HG02759 (cell line): ENCODE measurements at regions not wholly inside any gene's neighbourhood (a gene's known extent, or its start where the extent isn't known, plus 50 kb on each side); places are given as distances from the start of the nearest gene placed in this dataset.
"Not testable (repeated sequence)": the region's sequence is repeated elsewhere in the genome, so short reads cannot be mapped to it uniquely, and the experiment has no call there.

Source experiments
- ATAC-seq: cut with Tn5 transposase; IDR thresholded peaks from one replicate; pipeline ENCODE4 v1.9.1; 2021; ENCODE audit warnings: mild to moderate bottlenecking, moderate library complexity; ENCODE audit not compliant: unreplicated experiment

DNA sequence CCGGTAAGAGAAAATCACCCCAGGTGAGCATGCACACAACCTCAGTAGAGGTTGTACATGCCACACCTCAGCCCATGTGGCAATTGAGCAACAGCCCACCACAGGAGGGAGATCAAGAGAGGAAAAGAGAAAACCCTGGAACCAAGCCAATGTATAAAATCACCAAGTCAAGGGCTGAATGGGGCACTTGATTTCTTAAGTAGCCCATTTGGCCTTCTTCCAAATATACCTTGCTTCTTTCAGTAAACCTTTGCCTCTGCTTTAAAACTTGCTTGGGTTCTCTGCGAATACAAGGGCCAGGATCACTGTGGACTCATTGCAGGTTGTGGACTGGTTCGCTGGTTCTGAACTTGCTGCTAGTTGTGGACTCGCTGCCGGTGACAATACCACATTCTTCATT lies 1814.0 kb downstream of the PLA2G4A start:
- no peak for ATAC-seq

- no peak for ATAC-seq
Measured at GRCh38 chr1:188652678-188653077, 1823.9 kb downstream of the PLA2G4A start.

DNA sequence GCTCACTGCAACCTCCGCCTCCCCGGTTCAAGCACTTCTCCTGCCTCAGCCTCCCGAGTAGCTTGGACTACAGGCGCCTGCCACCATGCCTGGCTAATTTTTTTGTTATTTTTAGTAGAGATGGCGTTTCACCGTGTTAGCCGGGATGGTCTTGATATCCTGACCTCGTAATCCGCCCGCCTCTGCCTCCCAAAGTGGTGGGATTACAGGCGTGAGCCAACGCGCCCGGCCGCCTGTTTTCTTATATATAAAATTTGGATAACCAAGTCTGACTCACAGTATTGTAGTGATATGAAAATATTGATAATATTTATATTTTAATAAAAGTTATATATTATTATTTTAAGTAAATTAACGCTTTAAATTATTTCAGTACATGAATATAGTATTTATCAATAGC lies 1821.7 kb downstream of the BRINP3 start:
- not testable (repeated sequence) for ATAC-seq

GRCh38 chr1:188660572-188660971 lies 1817.1 kb downstream of the BRINP3 start:
- ATAC-seq: no peak

DNA sequence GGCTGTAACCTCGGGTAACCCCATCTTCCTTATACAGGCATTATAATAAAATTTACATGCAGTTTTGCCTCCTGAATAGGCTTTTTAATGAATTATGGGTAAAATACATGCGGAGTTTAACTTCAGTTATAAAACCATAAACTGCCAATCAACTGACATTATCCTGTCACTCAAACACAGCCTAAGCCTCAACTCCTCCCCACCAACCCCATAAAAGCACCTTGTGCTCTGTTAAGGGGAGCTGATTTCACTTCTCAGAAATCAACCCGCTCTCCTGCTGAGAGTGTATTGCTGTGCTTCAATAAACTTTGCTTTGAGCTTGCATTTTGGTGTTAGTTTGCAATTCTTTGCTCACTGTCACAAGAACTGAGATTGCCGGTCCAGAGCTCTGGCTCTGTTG lies 1812.2 kb downstream of the BRINP3 start:
- no peak for ATAC-seq

- no peak for ATAC-seq
Measured at GRCh38 chr1:188668083-188668482, 1809.6 kb downstream of the BRINP3 start.

DNA sequence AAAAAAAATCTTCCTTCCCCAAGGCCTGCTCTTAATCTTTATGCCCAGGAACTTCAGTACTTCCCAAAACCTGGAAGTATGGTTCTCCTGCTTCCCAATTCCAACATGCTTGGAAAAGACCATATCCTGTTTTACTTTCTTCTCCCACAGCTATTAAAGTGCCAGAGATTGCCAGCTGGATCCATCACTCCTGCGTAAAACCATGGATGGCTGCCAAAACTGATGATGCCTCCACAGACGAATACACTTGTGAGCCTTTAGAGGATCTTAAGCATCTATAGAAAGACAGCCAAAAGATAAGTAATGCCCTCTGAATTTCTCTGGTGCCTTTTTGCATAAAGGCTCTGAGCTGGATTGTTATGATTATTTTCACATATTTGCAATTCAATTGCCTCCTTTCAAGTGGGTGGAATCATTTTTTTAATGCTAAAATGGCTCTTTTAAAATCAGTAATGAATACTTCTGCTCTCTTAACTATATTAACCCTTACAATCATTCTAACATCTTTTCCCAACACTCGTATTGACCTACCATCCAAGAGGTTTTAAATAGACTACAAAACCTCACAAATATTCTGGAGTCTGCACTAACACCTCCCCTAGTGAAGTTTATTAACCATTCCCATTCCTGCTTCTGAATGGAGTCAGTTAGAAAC lies 1807.8 kb downstream of the BRINP3 start:
- ATAC-seq: no peak

DNA sequence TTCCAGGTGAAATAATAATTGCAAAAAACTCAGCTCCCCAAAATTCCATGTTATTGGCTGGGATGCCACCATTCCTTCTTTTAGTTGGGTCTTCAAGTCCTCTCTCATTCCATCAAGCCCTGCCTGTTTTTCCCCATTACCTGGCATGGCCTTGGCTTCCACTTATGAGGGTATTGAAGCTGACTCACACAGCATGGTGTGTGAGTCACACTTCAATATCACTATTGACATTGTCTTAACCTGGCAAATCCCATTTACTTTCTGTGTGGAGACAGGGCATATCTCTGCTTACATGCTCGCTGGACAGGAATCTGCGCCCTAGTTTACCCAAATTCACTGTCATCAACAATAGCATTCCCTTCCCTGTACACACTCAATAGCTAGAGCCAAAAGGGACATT lies 1806.8 kb downstream of the BRINP3 start:
- no peak for ATAC-seq

DNA sequence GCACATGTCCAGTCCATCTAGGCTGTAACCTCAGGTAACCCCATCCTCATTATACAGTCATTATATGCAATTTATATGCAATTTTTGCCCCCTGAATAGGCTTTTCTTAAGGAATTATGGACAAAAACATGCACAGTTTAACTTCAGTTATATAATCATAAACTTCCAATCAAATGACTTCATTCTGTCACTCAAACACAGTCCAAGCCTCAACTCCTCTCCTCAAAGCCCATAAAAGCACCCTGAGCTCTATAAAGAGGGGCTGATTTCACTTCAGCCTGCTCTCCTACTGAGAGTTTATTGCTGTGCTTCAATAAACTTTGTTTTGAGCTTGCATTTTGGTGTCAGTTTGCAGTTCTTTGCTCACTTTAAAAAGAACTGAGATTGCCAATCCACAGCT lies 1805.5 kb downstream of the BRINP3 start:
- ATAC-seq: no peak

DNA sequence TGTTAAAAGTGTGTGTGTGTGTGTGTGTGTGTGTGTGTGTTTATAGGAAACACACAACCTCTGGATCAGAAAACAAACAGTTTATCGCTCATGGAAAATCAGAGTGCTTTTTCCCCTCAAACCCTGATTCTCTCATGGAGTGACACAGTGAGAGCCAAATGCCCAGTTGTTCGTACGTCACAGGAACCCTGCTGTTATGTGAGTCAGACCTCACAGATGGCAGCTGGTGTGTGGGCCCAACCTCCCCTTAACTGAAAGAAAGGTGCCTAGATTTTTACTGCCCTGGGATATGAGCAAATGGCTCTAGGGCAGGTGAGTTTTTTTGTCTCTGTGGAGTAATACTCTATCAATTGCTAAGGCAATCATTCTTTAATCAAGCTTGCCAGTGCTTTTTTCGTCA lies 1788.1 kb downstream of the BRINP3 start:
- ATAC-seq: no peak

DNA sequence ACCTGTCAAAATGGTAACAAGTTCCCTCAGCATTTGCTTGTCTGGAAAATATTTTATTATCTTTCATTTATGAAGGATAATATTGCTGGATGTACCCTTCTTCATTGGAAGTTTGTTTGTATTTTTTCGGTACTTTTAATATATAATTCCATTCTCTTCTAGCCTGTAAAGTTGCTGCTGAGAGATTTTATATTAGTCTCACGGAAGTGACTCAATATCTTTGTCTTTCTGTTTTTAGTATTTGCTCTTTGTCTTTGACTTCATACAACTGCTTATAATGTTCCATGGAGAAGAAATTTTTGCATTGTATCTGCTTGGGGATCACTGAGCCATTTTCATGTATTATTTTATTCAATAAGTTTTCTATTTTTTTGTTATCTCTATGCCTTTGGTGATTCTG lies 1777.5 kb downstream of the BRINP3 start:
- ATAC-seq: no peak

GRCh38 chr1:188706742-188707141 lies 1770.9 kb downstream of the BRINP3 start:
- ATAC-seq: no peak

DNA sequence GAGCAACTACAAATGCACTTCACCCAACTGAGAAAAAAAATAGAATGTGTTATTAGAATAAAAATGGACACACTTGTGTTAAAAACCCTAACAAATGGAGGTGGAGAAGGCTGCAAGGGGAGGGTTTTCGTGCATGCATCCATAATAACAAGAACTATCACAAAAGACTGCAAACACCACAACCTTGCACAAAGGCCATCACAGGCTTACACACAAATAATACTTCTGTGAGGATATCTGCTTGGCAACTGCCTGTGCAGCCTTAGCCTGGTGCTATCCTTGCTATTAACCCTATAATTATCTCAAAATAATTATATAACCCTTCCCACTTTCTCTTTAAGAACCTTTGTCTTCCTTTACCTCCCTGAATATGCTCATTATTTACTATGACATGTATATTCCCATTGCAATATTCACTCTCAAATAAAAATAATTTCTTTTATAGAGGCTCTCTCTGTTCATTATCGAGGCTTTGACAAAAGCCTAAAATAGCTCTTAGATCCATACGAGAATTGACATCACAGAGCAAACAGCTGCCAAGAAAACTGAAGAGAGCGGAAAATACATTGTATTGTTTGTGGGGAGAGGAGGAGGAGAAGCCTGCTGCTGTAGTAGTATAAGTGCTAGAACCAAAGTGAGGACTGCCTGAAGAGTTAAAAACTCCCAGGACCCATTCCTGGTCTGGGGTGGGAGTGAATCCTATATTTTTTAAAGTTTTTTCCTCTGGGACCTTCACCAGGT lies 1768.7 kb downstream of the BRINP3 start:
- no peak for ATAC-seq

DNA sequence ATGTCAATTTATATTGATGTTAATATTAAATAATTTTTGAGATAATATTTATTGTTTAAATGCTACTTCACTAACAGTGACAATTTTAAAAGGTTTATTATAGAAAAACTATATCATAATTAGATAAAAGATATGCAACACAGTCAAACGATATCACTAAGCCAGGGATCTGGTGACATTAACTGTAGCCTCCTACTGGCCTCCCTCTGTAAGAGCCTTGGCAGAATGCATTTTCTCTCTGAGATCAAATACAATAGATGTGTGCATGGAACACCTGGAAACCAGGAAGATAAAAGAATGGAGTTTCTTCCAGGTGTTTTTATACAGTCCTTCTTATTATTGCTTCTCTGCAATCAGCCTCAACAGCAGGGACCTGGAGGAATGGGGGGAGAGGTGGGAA lies 1762.1 kb downstream of the BRINP3 start:
- no peak for ATAC-seq

DNA sequence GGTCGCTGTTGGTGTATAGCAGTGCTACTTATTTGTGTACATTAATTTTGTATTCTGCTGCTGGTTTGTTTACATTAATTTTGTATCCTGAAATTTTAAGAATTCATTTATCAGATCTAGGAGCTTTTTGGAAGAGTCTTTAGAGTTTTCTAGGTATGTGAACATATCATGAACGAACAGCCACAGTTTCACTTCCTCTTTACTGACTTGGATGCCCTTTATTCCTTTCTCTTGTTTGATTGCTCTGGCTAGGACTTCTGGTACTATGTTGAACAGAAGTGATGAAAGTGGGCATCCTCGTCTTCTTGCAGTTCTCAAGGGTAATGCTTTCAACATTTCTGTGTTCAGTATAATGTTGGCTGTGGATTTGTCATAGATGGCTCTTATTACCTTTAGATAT lies 1757.9 kb downstream of the BRINP3 start:
- ATAC-seq: no peak

- no peak for ATAC-seq
Measured at GRCh38 chr1:188723332-188724020, 1754.2 kb downstream of the BRINP3 start.

GRCh38 chr1:188729039-188729438 lies 1748.6 kb downstream of the BRINP3 start:
- ATAC-seq: no peak

- ATAC-seq: no peak
Measured at GRCh38 chr1:188735567-188735966, 1742.1 kb downstream of the BRINP3 start.

- not testable (repeated sequence) for ATAC-seq
Measured at GRCh38 chr1:188749275-188749674, 1728.4 kb downstream of the BRINP3 start.

DNA sequence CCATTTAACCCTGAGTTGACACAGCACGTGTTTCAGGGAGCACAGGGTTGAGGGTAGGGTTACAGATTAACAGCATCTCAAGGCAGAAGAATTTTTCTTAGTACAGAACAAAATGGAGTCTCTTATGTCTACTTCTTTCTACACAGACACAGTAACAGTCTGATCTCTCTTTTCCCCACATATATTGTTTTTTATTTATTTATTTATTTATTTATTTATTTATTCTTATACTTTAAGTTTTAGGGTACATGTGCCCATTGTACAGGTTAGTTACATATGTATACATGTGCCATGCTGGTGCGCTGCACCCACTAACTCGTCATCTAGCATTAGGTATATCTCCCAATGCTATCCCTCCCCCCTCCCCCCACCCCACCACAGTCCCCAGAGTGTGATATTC lies 1725.6 kb downstream of the BRINP3 start:
- not testable (repeated sequence) for ATAC-seq

DNA sequence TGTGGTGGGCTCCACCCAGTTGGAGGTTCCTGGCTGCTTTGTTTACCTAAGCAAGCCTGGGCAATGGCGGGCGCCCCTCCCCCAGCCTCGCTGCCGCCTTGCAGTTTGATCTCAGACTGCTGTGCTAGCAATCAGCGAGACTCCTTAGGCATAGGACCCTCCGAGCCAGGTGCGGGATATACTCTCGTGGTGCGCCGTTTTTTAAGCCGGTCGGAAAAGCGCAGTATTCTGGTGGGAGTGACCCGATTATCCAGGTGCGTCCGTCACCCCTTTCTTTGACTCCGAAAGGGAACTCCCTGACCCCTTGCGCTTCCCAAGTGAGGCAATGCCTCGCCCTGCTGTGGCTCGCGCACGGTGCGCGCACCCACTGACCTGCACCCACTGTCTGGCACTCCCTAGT lies 1719.9 kb downstream of the BRINP3 start:
- not testable (repeated sequence) for ATAC-seq

GRCh38 chr1:188761226-188761625 lies 1716.4 kb downstream of the BRINP3 start:
- ATAC-seq: no peak
